Fibroblast of lung (primary cell): ENCODE measurements at regions not wholly inside any gene's neighbourhood (a gene's known extent, or its start where the extent isn't known, plus 50 kb on each side); places are given as distances from the start of the nearest gene placed in this dataset.

Source experiments
- DNase-seq, 2 donors: peaks; one replicate each; pipeline versions ENCODE4 v3.0.0 to v3.0.0-alpha.2; 2010; ENCODE audit warnings: low read depth in 2 of 2
- H2AFZ ChIP-seq: 2 replicates; pipeline ENCODE4 v1.5.1; 2012; ENCODE audit warnings: low read length, control low read depth, inconsistent platforms
- H3K27ac ChIP-seq: 2 replicates; pipeline ENCODE4 v1.5.1; 2011; ENCODE audit warnings: low read length, control low read depth; ENCODE audit not compliant: insufficient read depth
- H3K27me3 ChIP-seq: 2 replicates; pipeline ENCODE4 v1.5.1; 2011; ENCODE audit warnings: mild to moderate bottlenecking, low read length; ENCODE audit not compliant: control insufficient read depth, insufficient read depth
- H3K36me3 ChIP-seq: 2 replicates; pipeline ENCODE4 v1.5.1; 2011; ENCODE audit warnings: low read length; ENCODE audit not compliant: control insufficient read depth, insufficient read depth
- H3K4me1 ChIP-seq: 2 replicates; pipeline ENCODE4 v1.5.1; 2011; ENCODE audit warnings: low read length; ENCODE audit not compliant: control insufficient read depth, insufficient read depth; ENCODE audit errors: extremely low read depth
- H3K4me2 ChIP-seq: 2 replicates; pipeline ENCODE4 v1.5.1; 2011; ENCODE audit warnings: low read length, control low read depth; ENCODE audit not compliant: insufficient read depth; ENCODE audit errors: extremely low read depth
- H3K4me3 ChIP-seq, 4 experiments: fragments of 200-600 bp in 1 of 4; sonication (generic) in 1 of 4; replicated peaks in 1 of 4; 2 replicates each; pipeline ENCODE4 v1.5.1; 2011 to 2016; ENCODE audit warnings: low read length in 4 of 4, low read depth in 3 of 4, mild to moderate bottlenecking in 3 of 4, control low read depth in 2 of 4, inconsistent platforms in 1 of 4, mixed read lengths in 1 of 4; ENCODE audit not compliant: insufficient read depth in 1 of 4; ENCODE audit errors: control extremely low read depth in 1 of 4
- H3K79me2 ChIP-seq: 2 replicates; pipeline ENCODE4 v1.5.1; 2012; ENCODE audit warnings: mild to moderate bottlenecking, low read length, inconsistent platforms; ENCODE audit not compliant: control insufficient read depth, insufficient read depth
- H3K9ac ChIP-seq: 2 replicates; pipeline ENCODE4 v1.5.1; 2011; ENCODE audit warnings: mild to moderate bottlenecking, low read length, control low read depth; ENCODE audit not compliant: insufficient read depth
- H3K9me3 ChIP-seq: 2 replicates; pipeline ENCODE4 v1.5.1; 2012; ENCODE audit warnings: low read depth, low read length; ENCODE audit not compliant: control insufficient read depth, insufficient read depth
- H4K20me1 ChIP-seq: 2 replicates; pipeline ENCODE4 v1.5.1; 2011; ENCODE audit warnings: low read length; ENCODE audit not compliant: control insufficient read depth, insufficient read depth; ENCODE audit errors: extremely low read depth
- CTCF ChIP-seq, 2 donors: IDR thresholded peaks in 1 of 2; conservative IDR thresholded peaks in 1 of 2; 1 replicate in 1 of 2; 2 replicates in 1 of 2; pipeline ENCODE4 v1.5.1; 2011 to 2012; ENCODE audit warnings: low read length in 2 of 2, control low read depth in 1 of 2, inconsistent platforms in 1 of 2, low read depth in 1 of 2, mild to moderate bottlenecking in 1 of 2
- EZH2 ChIP-seq: IDR thresholded peaks from 2 replicates; pipeline ENCODE4 v1.5.1; 2012; ENCODE audit warnings: low read length, control low read depth, mild to moderate bottlenecking; ENCODE audit errors: missing control alignments

- Histone ChIP-seq H3K79me2 (no peaks in the 10 kb centered on the region), H3K9me3 (no peaks in the 10 kb centered on the region), H3K36me3 (no peaks in the 10 kb centered on the region), H3K9ac (no peak overlapping the region), H4K20me1 (no peaks in the 10 kb centered on the region), H2AFZ (no peak overlapping the region), H3K27me3 (no peaks in the 10 kb centered on the region), H3K4me2 (no peak overlapping the region), H3K4me3 (no peak overlapping the region), H3K27ac (no peak overlapping the region), H3K4me1 (no peaks in the 10 kb centered on the region)
- no peak for DNase-seq
- TF ChIP-seq EZH2 = no peak
- TF ChIP-seq CTCF (conservative IDR thresholded peaks at IDR 0.05 in 1 of 2, IDR thresholded peaks at IDR 0.05 in 1 of 2; ENCODE audit: low read depth in 1 of 2, low read length in 2 of 2) = no peak
These were observed 653.7 kb downstream of the TFAP2A start for GRCh38 chr6:9761220-9761619.

- no peak overlapping the region for H3K9ac ChIP-seq
- H3K27ac ChIP-seq = no peak overlapping the region
- no peaks in the 10 kb centered on the region for H3K79me2 ChIP-seq
- no peak overlapping the region for H3K4me3 ChIP-seq
- DNase-seq = no peak
- no peak for TF ChIP-seq EZH2
- no peak for TF ChIP-seq CTCF (conservative IDR thresholded peaks at IDR 0.05 in 1 of 2, IDR thresholded peaks at IDR 0.05 in 1 of 2; ENCODE audit: low read depth in 1 of 2, low read length in 2 of 2)
- no peaks in the 10 kb centered on the region for H3K27me3 ChIP-seq
- no peaks in the 10 kb centered on the region for H4K20me1 ChIP-seq
- no peak overlapping the region for H2AFZ ChIP-seq
- H3K4me2 ChIP-seq = no peak overlapping the region
- no peaks in the 10 kb centered on the region for H3K36me3 ChIP-seq
- no peaks in the 10 kb centered on the region for H3K4me1 ChIP-seq
- no peaks in the 10 kb centered on the region for H3K9me3 ChIP-seq
These were observed 660.4 kb downstream of the TFAP2A start for GRCh38 chr6:9754515-9754914.

GRCh38 chr6:9745966-9746365, 668.9 kb downstream of the TFAP2A start:
- Histone ChIP-seq H2AFZ (no peak overlapping the region), H3K9ac (no peak overlapping the region), H3K79me2 (no peaks in the 10 kb centered on the region), H3K36me3 (no peaks in the 10 kb centered on the region), H3K4me2 (no peak overlapping the region), H3K27me3 (no peaks in the 10 kb centered on the region), H3K27ac (no peak overlapping the region), H4K20me1 (no peaks in the 10 kb centered on the region), H3K4me1 (no peaks in the 10 kb centered on the region), H3K4me3 (no peak overlapping the region), H3K9me3 (no peaks in the 10 kb centered on the region)
- DNase-seq = no peak
- TF ChIP-seq EZH2 = no peak
- no peak for TF ChIP-seq CTCF (conservative IDR thresholded peaks at IDR 0.05 in 1 of 2, IDR thresholded peaks at IDR 0.05 in 1 of 2; ENCODE audit: low read depth in 1 of 2, low read length in 2 of 2)
